SK-N-SH (cell line): ENCODE measurements at regions not wholly inside any gene's neighbourhood (a gene's known extent, or its start where the extent isn't known, plus 50 kb on each side); places are given as distances from the start of the nearest gene placed in this dataset.

Experiments
- ELF1 ChIP-seq: IDR thresholded peaks from 2 replicates; pipeline ENCODE4 v1.4.0; 2012
- EP300 ChIP-seq, 2 experiments: IDR thresholded peaks; 2 replicates each; pipeline versions ENCODE4 v1.4.0 to v1.6.1; 2012; ENCODE audit warnings: borderline replicate concordance in 1 of 2, low read depth in 1 of 2, low read length in 1 of 2
- GATA2 ChIP-seq: sonication (generic); formaldehyde crosslinking; IDR thresholded peaks from 2 replicates; pipeline ENCODE4 v1.5.0; 2020; ENCODE audit warnings: mild to moderate bottlenecking, missing genetic modification reagents
- MXI1 ChIP-seq: IDR thresholded peaks from 2 replicates; pipeline ENCODE4 v1.6.1; 2012; ENCODE audit warnings: mild to moderate bottlenecking, low read depth, low read length, improper control_type of control experiment
- POLR2AphosphoS5 ChIP-seq: IDR thresholded peaks from 2 replicates; pipeline ENCODE4 v1.6.1; 2012; ENCODE audit warnings: low read depth, low read length
- RAD21 ChIP-seq: IDR thresholded peaks from 2 replicates; pipeline ENCODE4 v1.6.1; 2012; ENCODE audit warnings: mild to moderate bottlenecking, low read length
- RXRA ChIP-seq: IDR thresholded peaks from 2 replicates; pipeline ENCODE4 v1.4.0; 2012; ENCODE audit warnings: low read depth, mild to moderate bottlenecking, borderline replicate concordance
- TAF1 ChIP-seq: IDR thresholded peaks from 2 replicates; pipeline ENCODE4 v1.6.1; 2012; ENCODE audit warnings: low read depth, mild to moderate bottlenecking, low read length, moderate library complexity, borderline replicate concordance
- TF ChIP-seq, protein P1 (sequence below): fragments of 200-600 bp; sonication (generic); IDR thresholded peaks from 2 replicates; pipeline ENCODE4 v1.6.1; 2017; ENCODE audit warnings: antibody characterized with exemption, mild to moderate bottlenecking, moderate library complexity
- TF ChIP-seq, protein P2 (sequence below): IDR thresholded peaks from 2 replicates; pipeline ENCODE4 v1.6.1; 2012; ENCODE audit warnings: mild to moderate bottlenecking, low read depth, low read length, moderate library complexity

DNA sequence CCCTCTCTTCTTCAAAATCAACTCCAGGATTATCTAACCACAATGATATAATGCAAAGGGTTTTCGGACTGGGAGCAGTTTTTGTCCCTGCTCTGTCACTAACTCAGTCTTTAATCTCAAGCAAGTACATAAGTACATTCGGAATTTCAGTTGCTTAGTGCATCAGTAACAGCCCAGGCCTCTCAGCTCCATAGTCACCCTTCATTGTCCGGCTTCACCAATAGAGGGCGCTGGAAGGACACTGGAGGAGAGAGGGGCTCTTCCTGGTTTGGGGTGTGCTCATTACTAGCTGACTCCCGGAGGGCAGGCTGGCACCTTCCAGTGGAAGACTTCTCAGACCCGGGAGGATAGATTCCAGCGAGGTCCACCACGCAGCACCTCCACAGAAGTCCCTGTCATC is 90.4 kb upstream of the PDGFD start:
- TF ChIP-seq EP300 (IDR thresholded peaks at IDR 0.05; ENCODE audit: borderline replicate concordance in 1 of 2, low read depth in 1 of 2, low read length in 1 of 2) (no peak), RXRA (no peak), GATA2 (no peak), TAF1 (no peak), POLR2AphosphoS5 (no peak), MXI1 (no peak), RAD21 (peak; percentile 52), ELF1 (peak; percentile 32; the same call in 1 of the 2 replicates)
- TF ChIP-seq, protein P1, sequence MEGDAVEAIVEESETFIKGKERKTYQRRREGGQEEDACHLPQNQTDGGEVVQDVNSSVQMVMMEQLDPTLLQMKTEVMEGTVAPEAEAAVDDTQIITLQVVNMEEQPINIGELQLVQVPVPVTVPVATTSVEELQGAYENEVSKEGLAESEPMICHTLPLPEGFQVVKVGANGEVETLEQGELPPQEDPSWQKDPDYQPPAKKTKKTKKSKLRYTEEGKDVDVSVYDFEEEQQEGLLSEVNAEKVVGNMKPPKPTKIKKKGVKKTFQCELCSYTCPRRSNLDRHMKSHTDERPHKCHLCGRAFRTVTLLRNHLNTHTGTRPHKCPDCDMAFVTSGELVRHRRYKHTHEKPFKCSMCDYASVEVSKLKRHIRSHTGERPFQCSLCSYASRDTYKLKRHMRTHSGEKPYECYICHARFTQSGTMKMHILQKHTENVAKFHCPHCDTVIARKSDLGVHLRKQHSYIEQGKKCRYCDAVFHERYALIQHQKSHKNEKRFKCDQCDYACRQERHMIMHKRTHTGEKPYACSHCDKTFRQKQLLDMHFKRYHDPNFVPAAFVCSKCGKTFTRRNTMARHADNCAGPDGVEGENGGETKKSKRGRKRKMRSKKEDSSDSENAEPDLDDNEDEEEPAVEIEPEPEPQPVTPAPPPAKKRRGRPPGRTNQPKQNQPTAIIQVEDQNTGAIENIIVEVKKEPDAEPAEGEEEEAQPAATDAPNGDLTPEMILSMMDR = peak; percentile 62
- TF ChIP-seq, protein P2, sequence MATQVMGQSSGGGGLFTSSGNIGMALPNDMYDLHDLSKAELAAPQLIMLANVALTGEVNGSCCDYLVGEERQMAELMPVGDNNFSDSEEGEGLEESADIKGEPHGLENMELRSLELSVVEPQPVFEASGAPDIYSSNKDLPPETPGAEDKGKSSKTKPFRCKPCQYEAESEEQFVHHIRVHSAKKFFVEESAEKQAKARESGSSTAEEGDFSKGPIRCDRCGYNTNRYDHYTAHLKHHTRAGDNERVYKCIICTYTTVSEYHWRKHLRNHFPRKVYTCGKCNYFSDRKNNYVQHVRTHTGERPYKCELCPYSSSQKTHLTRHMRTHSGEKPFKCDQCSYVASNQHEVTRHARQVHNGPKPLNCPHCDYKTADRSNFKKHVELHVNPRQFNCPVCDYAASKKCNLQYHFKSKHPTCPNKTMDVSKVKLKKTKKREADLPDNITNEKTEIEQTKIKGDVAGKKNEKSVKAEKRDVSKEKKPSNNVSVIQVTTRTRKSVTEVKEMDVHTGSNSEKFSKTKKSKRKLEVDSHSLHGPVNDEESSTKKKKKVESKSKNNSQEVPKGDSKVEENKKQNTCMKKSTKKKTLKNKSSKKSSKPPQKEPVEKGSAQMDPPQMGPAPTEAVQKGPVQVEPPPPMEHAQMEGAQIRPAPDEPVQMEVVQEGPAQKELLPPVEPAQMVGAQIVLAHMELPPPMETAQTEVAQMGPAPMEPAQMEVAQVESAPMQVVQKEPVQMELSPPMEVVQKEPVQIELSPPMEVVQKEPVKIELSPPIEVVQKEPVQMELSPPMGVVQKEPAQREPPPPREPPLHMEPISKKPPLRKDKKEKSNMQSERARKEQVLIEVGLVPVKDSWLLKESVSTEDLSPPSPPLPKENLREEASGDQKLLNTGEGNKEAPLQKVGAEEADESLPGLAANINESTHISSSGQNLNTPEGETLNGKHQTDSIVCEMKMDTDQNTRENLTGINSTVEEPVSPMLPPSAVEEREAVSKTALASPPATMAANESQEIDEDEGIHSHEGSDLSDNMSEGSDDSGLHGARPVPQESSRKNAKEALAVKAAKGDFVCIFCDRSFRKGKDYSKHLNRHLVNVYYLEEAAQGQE = no peak
